CD14-positive monocyte (primary cell): ENCODE measurements at regions not wholly inside any gene's neighbourhood (a gene's known extent, or its start where the extent isn't known, plus 50 kb on each side); places are given as distances from the start of the nearest gene placed in this dataset.

Source experiments
- DNase-seq, 3 donors: peaks; one replicate each; pipeline ENCODE4 v3.0.0-alpha.2; 2011 to 2022
- H2AFZ ChIP-seq: 2 replicates; pipeline ENCODE4 v1.6.0; 2012; ENCODE audit warnings: mild to moderate bottlenecking, low read depth, low read length, inconsistent platforms; ENCODE audit not compliant: insufficient read depth, poor library complexity, severe bottlenecking
- H3K27ac ChIP-seq, 2 donors: 1 replicate in 1 of 2; 2 replicates in 1 of 2; pipeline ENCODE4 v1.5.1; 2012 to 2013; ENCODE audit warnings: low read length in 2 of 2, control low read depth in 1 of 2, inconsistent platforms in 1 of 2, low read depth in 1 of 2, mild to moderate bottlenecking in 1 of 2
- H3K27me3 ChIP-seq, 2 donors: one replicate each; pipeline versions ENCODE4 v1.6.0 to v1.6.1; 2011 to 2013; ENCODE audit warnings: low read length in 2 of 2; ENCODE audit not compliant: control insufficient read depth in 2 of 2, insufficient read depth in 2 of 2
- H3K36me3 ChIP-seq, 2 donors: replicated peaks in 1 of 2; 1 replicate in 1 of 2; 2 replicates in 1 of 2; pipeline versions ENCODE4 v1.5.1 to v1.6.1; 2012 to 2013; ENCODE audit warnings: low read length in 2 of 2, control low read depth in 1 of 2, inconsistent platforms in 1 of 2, mild to moderate bottlenecking in 1 of 2; ENCODE audit not compliant: insufficient read depth in 2 of 2, control insufficient read depth in 1 of 2
- H3K4me1 ChIP-seq, 2 donors: 1 replicate in 1 of 2; 2 replicates in 1 of 2; pipeline versions ENCODE4 v1.5.1 to v1.6.1; 2012 to 2013; ENCODE audit warnings: low read length in 2 of 2, control low read depth in 1 of 2, inconsistent platforms in 1 of 2, mild to moderate bottlenecking in 1 of 2, moderate library complexity in 1 of 2; ENCODE audit not compliant: insufficient read depth in 2 of 2, control insufficient read depth in 1 of 2
- H3K4me2 ChIP-seq: replicated peaks from 2 replicates; pipeline ENCODE3; 2012; ENCODE audit warnings: low read length, moderate library complexity, mild to moderate bottlenecking; ENCODE audit not compliant: poor library complexity, severe bottlenecking; ENCODE audit errors: extremely low read depth
- H3K4me3 ChIP-seq, 3 experiments: fragments of 200-600 bp in 1 of 3; sonication (generic) in 1 of 3; replicated peaks in 1 of 3; 1 replicate in 2 of 3; 2 replicates in 1 of 3; pipeline ENCODE4 v1.5.1; 2011 to 2013; ENCODE audit warnings: low read length in 3 of 3, mild to moderate bottlenecking in 3 of 3, control low read depth in 2 of 3, low read depth in 2 of 3, inconsistent platforms in 1 of 3, moderate library complexity in 1 of 3
- H3K79me2 ChIP-seq: 2 replicates; pipeline ENCODE4 v1.6.0; 2012; ENCODE audit warnings: mild to moderate bottlenecking, control low read depth, inconsistent platforms, low read length, moderate library complexity; ENCODE audit not compliant: insufficient read depth
- H3K9ac ChIP-seq: 2 replicates; pipeline ENCODE4 v1.6.0; 2017; ENCODE audit warnings: low read length, mild to moderate bottlenecking; ENCODE audit not compliant: insufficient read depth, poor library complexity, severe bottlenecking
- H3K9me3 ChIP-seq, 2 donors: replicated peaks in 1 of 2; 1 replicate in 1 of 2; 2 replicates in 1 of 2; pipeline versions ENCODE4 v1.5.1 to v1.6.1; 2012 to 2013; ENCODE audit warnings: low read length in 2 of 2, control low read depth in 1 of 2; ENCODE audit not compliant: control insufficient read depth in 1 of 2, insufficient read depth in 1 of 2
- H4K20me1 ChIP-seq: 2 replicates; pipeline ENCODE4 v1.6.0; 2012; ENCODE audit warnings: mild to moderate bottlenecking, low read length, control low read depth, moderate library complexity; ENCODE audit not compliant: insufficient read depth
- H3K27ac Mint-ChIP-seq, 7 donors: one replicate each; pipeline ENCODE4 v1.8.0; 2020; ENCODE audit warnings: mild to moderate bottlenecking in 7 of 7, mixed read lengths in 7 of 7, moderate library complexity in 6 of 7, inconsistent platforms in 2 of 7
- H3K27me3 Mint-ChIP-seq, 3 donors: one replicate each; pipeline ENCODE4 v1.8.0; 2021 to 2022; ENCODE audit warnings: low read depth in 3 of 3, mild to moderate bottlenecking in 3 of 3, mixed read lengths in 3 of 3, moderate library complexity in 3 of 3, inconsistent platforms in 1 of 3
- H3K36me3 Mint-ChIP-seq, 2 donors: one replicate each; pipeline ENCODE4 v1.8.0; 2020; ENCODE audit warnings: mixed read lengths in 2 of 2, inconsistent platforms in 1 of 2, mild to moderate bottlenecking in 1 of 2
- H3K4me1 Mint-ChIP-seq: one replicate; pipeline ENCODE4 v1.8.0; 2020; ENCODE audit warnings: mild to moderate bottlenecking, mixed read lengths
- H3K4me3 Mint-ChIP-seq, 2 donors: one replicate each; pipeline ENCODE4 v1.8.0; 2020; ENCODE audit warnings: mild to moderate bottlenecking in 2 of 2, mixed read lengths in 2 of 2, moderate library complexity in 1 of 2
- H3K9me3 Mint-ChIP-seq, 7 donors: one replicate each; pipeline ENCODE4 v1.8.0; 2020 to 2022; ENCODE audit warnings: mixed read lengths in 7 of 7, mild to moderate bottlenecking in 6 of 7, moderate library complexity in 6 of 7, inconsistent platforms in 2 of 7
- CTCF ChIP-seq: fragments of 200-600 bp; IDR thresholded peaks from one replicate; pipeline ENCODE4 v1.8.0; 2022; ENCODE audit warnings: antibody characterized with exemption, mild to moderate bottlenecking
- WGBS: methylation state at CpG from one replicate; pipeline ENCODE4 v1.1.5; 2013; ENCODE audit warnings: missing lambda C conversion rate; ENCODE audit not compliant: insufficient coverage; 5-methylcytosine and 5-hydroxymethylcytosine counted together
- intact Hi-C, 2 donors: fragments of 100-400 bp; cut with micrococcal nuclease; formaldehyde crosslinking; loops; one replicate each; pipeline versions ENCODE4 v1.15.0 to v1.15.1; 2023

- intact Hi-C loops: no loop called here
- DNase-seq: no peak
- H3K27ac Mint-ChIP-seq: no peak overlapping the region
- Histone ChIP-seq H3K9me3 (no peaks in the 10 kb centered on the region), H3K36me3 (no peaks in the 10 kb centered on the region), H3K4me3 (no peak overlapping the region), H2AFZ (no peak overlapping the region), H4K20me1 (no peaks in the 10 kb centered on the region), H3K4me2 (no peak overlapping the region), H3K27me3 (no peaks in the 10 kb centered on the region), H3K9ac (no peak overlapping the region), H3K79me2 (no peaks in the 10 kb centered on the region), H3K27ac (no peak overlapping the region), H3K4me1 (no peaks in the 10 kb centered on the region)
- H3K27me3 Mint-ChIP-seq: peaks cover 0 to 2% (median 0%) of the 10 kb centered on the region in 3 donors
- peaks cover 0 to 9% (median 2%) of the 10 kb centered on the region in 7 donors for H3K9me3 Mint-ChIP-seq
- H3K4me1 Mint-ChIP-seq: no peaks in the 10 kb centered on the region
- WGBS: 95% methylated on average over 6 of the region's 8 CpGs
- TF ChIP-seq CTCF: no peak
- no peaks in the 10 kb centered on the region for H3K36me3 Mint-ChIP-seq
- no peak overlapping the region for H3K4me3 Mint-ChIP-seq
These were observed 588.9 kb upstream of the BTBD3 start for GRCh38 chr20:11328839-11329238.

GRCh38 chr20:11329271-11329670 is 588.4 kb upstream of the BTBD3 start:
- TF ChIP-seq CTCF: no peak
- no peaks in the 10 kb centered on the region for H3K4me1 ChIP-seq
- Mint-ChIP-seq H3K4me3 (no peak overlapping the region), H3K27me3 (peaks cover 0 to 2% (median 0%) of the 10 kb centered on the region in 3 donors), H3K36me3 (no peaks in the 10 kb centered on the region), H3K27ac (no peak overlapping the region), H3K9me3 (peaks cover 0 to 9% (median 2%) of the 10 kb centered on the region in 7 donors), H3K4me1 (no peaks in the 10 kb centered on the region)
- DNase-seq: no peak
- no CpG with 5 or more reads among the region's 1 CpG for WGBS
- no peak overlapping the region for H3K4me2 ChIP-seq
- H4K20me1 ChIP-seq: no peaks in the 10 kb centered on the region
- H3K4me3 ChIP-seq: no peak overlapping the region
- H2AFZ ChIP-seq: no peak overlapping the region
- no peaks in the 10 kb centered on the region for H3K36me3 ChIP-seq
- H3K27ac ChIP-seq: no peak overlapping the region
- intact Hi-C loops: no loop called here
- no peaks in the 10 kb centered on the region for H3K9me3 ChIP-seq
- no peaks in the 10 kb centered on the region for H3K79me2 ChIP-seq
- H3K27me3 ChIP-seq: no peaks in the 10 kb centered on the region
- H3K9ac ChIP-seq: no peak overlapping the region
